ENCODE measurements at regions not wholly inside any gene's neighbourhood (a gene's known extent, or its start where the extent isn't known, plus 50 kb on each side); places are given as distances from the start of the nearest gene placed in this dataset.

- Histone ChIP-seq H3K36me3 (ENCODE audit: control insufficient read depth, insufficient read depth, low read length) (no peaks in the 10 kb centered on the region), H3K27ac (ENCODE audit: low read depth, low read length, severe bottlenecking) (no peak overlapping the region)
- 100% methylated on average over 1 of the region's 2 CpGs; no CpG with 5 or more reads in 1 of the 2 experiments for WGBS, 2 experiments (ENCODE audit: insufficient coverage in 2 of 2)
These were observed 194.3 kb downstream of the ARL4A start for GRCh38 chr7:12881712-12882111.

GRCh38 chr7:12882710-12883109 is 195.3 kb downstream of the ARL4A start:
- H3K9me3 ChIP-seq (ENCODE audit: control insufficient read depth, low read length): no peaks in the 10 kb centered on the region
- H3K4me1 ChIP-seq (ENCODE audit: control insufficient read depth, insufficient read depth, low read length, poor library complexity, severe bottlenecking): peaks cover 11% of the 10 kb centered on the region
- WGBS, 2 experiments (ENCODE audit: insufficient coverage in 2 of 2): 80 to 100% methylated on average over 1 of the region's 1 CpG
- no peak overlapping the region for H3K27ac ChIP-seq (ENCODE audit: low read depth, low read length, severe bottlenecking)
- no peak overlapping the region for H3K4me3 ChIP-seq (ENCODE audit: extremely low read depth, insufficient read depth, low read length, poor library complexity, severe bottlenecking)
- no peaks in the 10 kb centered on the region for H3K36me3 ChIP-seq (ENCODE audit: control insufficient read depth, insufficient read depth, low read length)

More at GRCh38 chr7:12881712-12882111, 194.3 kb downstream of the ARL4A start:
- Histone ChIP-seq H3K9me3 (ENCODE audit: control insufficient read depth, low read length) (no peaks in the 10 kb centered on the region), H3K4me1 (ENCODE audit: control insufficient read depth, insufficient read depth, low read length, poor library complexity, severe bottlenecking) (peaks cover 11% of the 10 kb centered on the region), H3K4me3 (ENCODE audit: extremely low read depth, insufficient read depth, low read length, poor library complexity, severe bottlenecking) (no peak overlapping the region)

- H3K9me3 ChIP-seq (ENCODE audit: control insufficient read depth, low read length): no peaks in the 10 kb centered on the region
- H3K36me3 ChIP-seq (ENCODE audit: control insufficient read depth, insufficient read depth, low read length): no peaks in the 10 kb centered on the region
- 100% methylated on average over 1 of the region's 1 CpG for WGBS, 2 experiments (ENCODE audit: insufficient coverage in 2 of 2)
- no peak overlapping the region for H3K27ac ChIP-seq (ENCODE audit: low read depth, low read length, severe bottlenecking)
- peaks cover 11% of the 10 kb centered on the region for H3K4me1 ChIP-seq (ENCODE audit: control insufficient read depth, insufficient read depth, low read length, poor library complexity, severe bottlenecking)
- H3K4me3 ChIP-seq (ENCODE audit: extremely low read depth, insufficient read depth, low read length, poor library complexity, severe bottlenecking): no peak overlapping the region
These were observed 196.6 kb downstream of the ARL4A start for GRCh38 chr7:12884033-12884432.

GRCh38 chr7:12884856-12885440 is 197.5 kb downstream of the ARL4A start:
- 74 to 84% methylated on average over 2 to 3 of the region's 3 CpGs for WGBS, 2 experiments (ENCODE audit: insufficient coverage in 2 of 2)
- Histone ChIP-seq H3K36me3 (ENCODE audit: control insufficient read depth, insufficient read depth, low read length) (no peaks in the 10 kb centered on the region), H3K4me1 (ENCODE audit: control insufficient read depth, insufficient read depth, low read length, poor library complexity, severe bottlenecking) (peaks cover 11% of the 10 kb centered on the region), H3K9me3 (ENCODE audit: control insufficient read depth, low read length) (no peaks in the 10 kb centered on the region), H3K27ac (ENCODE audit: low read depth, low read length, severe bottlenecking) (no peak overlapping the region), H3K4me3 (ENCODE audit: extremely low read depth, insufficient read depth, low read length, poor library complexity, severe bottlenecking) (no peak overlapping the region)

GRCh38 chr7:12888717-12889116 is 201.3 kb downstream of the ARL4A start:
- 100% methylated on average over 1 of the region's 2 CpGs; no CpG with 5 or more reads in 1 of the 2 experiments for WGBS, 2 experiments (ENCODE audit: insufficient coverage in 2 of 2)

GRCh38 chr7:12889391-12889790 is 202.0 kb downstream of the ARL4A start:
- Histone ChIP-seq H3K4me1 (ENCODE audit: control insufficient read depth, insufficient read depth, low read length, poor library complexity, severe bottlenecking) (peaks cover 11% of the 10 kb centered on the region), H3K36me3 (ENCODE audit: control insufficient read depth, insufficient read depth, low read length) (no peaks in the 10 kb centered on the region), H3K4me3 (ENCODE audit: extremely low read depth, insufficient read depth, low read length, poor library complexity, severe bottlenecking) (no peak overlapping the region), H3K9me3 (ENCODE audit: control insufficient read depth, low read length) (no peaks in the 10 kb centered on the region), H3K27ac (ENCODE audit: low read depth, low read length, severe bottlenecking) (no peak overlapping the region)
- 100% methylated on average over 2 of the region's 4 CpGs; no CpG with 5 or more reads in 1 of the 2 experiments for WGBS, 2 experiments (ENCODE audit: insufficient coverage in 2 of 2)

More at GRCh38 chr7:12888717-12889116, 201.3 kb downstream of the ARL4A start:
- Histone ChIP-seq H3K27ac (ENCODE audit: low read depth, low read length, severe bottlenecking) (no peak overlapping the region), H3K4me1 (ENCODE audit: control insufficient read depth, insufficient read depth, low read length, poor library complexity, severe bottlenecking) (peaks cover 11% of the 10 kb centered on the region), H3K36me3 (ENCODE audit: control insufficient read depth, insufficient read depth, low read length) (no peaks in the 10 kb centered on the region), H3K4me3 (ENCODE audit: extremely low read depth, insufficient read depth, low read length, poor library complexity, severe bottlenecking) (no peak overlapping the region), H3K9me3 (ENCODE audit: control insufficient read depth, low read length) (no peaks in the 10 kb centered on the region)

- Histone ChIP-seq H3K4me3 (ENCODE audit: extremely low read depth, insufficient read depth, low read length, poor library complexity, severe bottlenecking) (no peak overlapping the region), H3K36me3 (ENCODE audit: control insufficient read depth, insufficient read depth, low read length) (no peaks in the 10 kb centered on the region), H3K4me1 (ENCODE audit: control insufficient read depth, insufficient read depth, low read length, poor library complexity, severe bottlenecking) (peaks cover under 1% of the 10 kb centered on the region), H3K9me3 (ENCODE audit: control insufficient read depth, low read length) (no peaks in the 10 kb centered on the region), H3K27ac (ENCODE audit: low read depth, low read length, severe bottlenecking) (no peak overlapping the region)
- 90% methylated on average over 2 of the region's 2 CpGs; no CpG with 5 or more reads in 1 of the 2 experiments for WGBS, 2 experiments (ENCODE audit: insufficient coverage in 2 of 2)
These were observed 203.2 kb downstream of the ARL4A start for GRCh38 chr7:12890586-12890985.

GRCh38 chr7:12893292-12893691 is 205.9 kb downstream of the ARL4A start:
- Histone ChIP-seq H3K9me3 (ENCODE audit: control insufficient read depth, low read length) (no peaks in the 10 kb centered on the region), H3K36me3 (ENCODE audit: control insufficient read depth, insufficient read depth, low read length) (no peaks in the 10 kb centered on the region)
- 100% methylated on average over 1 of the region's 2 CpGs; no CpG with 5 or more reads in 1 of the 2 experiments for WGBS, 2 experiments (ENCODE audit: insufficient coverage in 2 of 2)

GRCh38 chr7:12895296-12895695 is 207.9 kb downstream of the ARL4A start:
- Histone ChIP-seq H3K4me3 (ENCODE audit: extremely low read depth, insufficient read depth, low read length, poor library complexity, severe bottlenecking) (no peak overlapping the region), H3K4me1 (ENCODE audit: control insufficient read depth, insufficient read depth, low read length, poor library complexity, severe bottlenecking) (no peaks in the 10 kb centered on the region), H3K27ac (ENCODE audit: low read depth, low read length, severe bottlenecking) (no peak overlapping the region), H3K9me3 (ENCODE audit: control insufficient read depth, low read length) (no peaks in the 10 kb centered on the region), H3K36me3 (ENCODE audit: control insufficient read depth, insufficient read depth, low read length) (no peaks in the 10 kb centered on the region)
- WGBS, 2 experiments (ENCODE audit: insufficient coverage in 2 of 2): 88 to 92% methylated on average over 2 of the region's 3 CpGs

More at GRCh38 chr7:12893292-12893691, 205.9 kb downstream of the ARL4A start:
- no peaks in the 10 kb centered on the region for H3K4me1 ChIP-seq (ENCODE audit: control insufficient read depth, insufficient read depth, low read length, poor library complexity, severe bottlenecking)
- H3K27ac ChIP-seq (ENCODE audit: low read depth, low read length, severe bottlenecking): no peak overlapping the region
- no peak overlapping the region for H3K4me3 ChIP-seq (ENCODE audit: extremely low read depth, insufficient read depth, low read length, poor library complexity, severe bottlenecking)

- WGBS, 2 experiments (ENCODE audit: insufficient coverage in 2 of 2): no CpG with 5 or more reads among the region's 1 CpG
- Histone ChIP-seq H3K36me3 (ENCODE audit: control insufficient read depth, insufficient read depth, low read length) (no peaks in the 10 kb centered on the region), H3K4me1 (ENCODE audit: control insufficient read depth, insufficient read depth, low read length, poor library complexity, severe bottlenecking) (no peaks in the 10 kb centered on the region), H3K9me3 (ENCODE audit: control insufficient read depth, low read length) (no peaks in the 10 kb centered on the region), H3K4me3 (ENCODE audit: extremely low read depth, insufficient read depth, low read length, poor library complexity, severe bottlenecking) (no peak overlapping the region), H3K27ac (ENCODE audit: low read depth, low read length, severe bottlenecking) (no peak overlapping the region)
These were observed 208.9 kb downstream of the ARL4A start for GRCh38 chr7:12896316-12896715.

- H3K9me3 ChIP-seq (ENCODE audit: control insufficient read depth, low read length): no peaks in the 10 kb centered on the region
- H3K36me3 ChIP-seq (ENCODE audit: control insufficient read depth, insufficient read depth, low read length): no peaks in the 10 kb centered on the region
- H3K27ac ChIP-seq (ENCODE audit: low read depth, low read length, severe bottlenecking): no peak overlapping the region
- H3K4me3 ChIP-seq (ENCODE audit: extremely low read depth, insufficient read depth, low read length, poor library complexity, severe bottlenecking): no peak overlapping the region
- no peaks in the 10 kb centered on the region for H3K4me1 ChIP-seq (ENCODE audit: control insufficient read depth, insufficient read depth, low read length, poor library complexity, severe bottlenecking)
- WGBS, 2 experiments (ENCODE audit: insufficient coverage in 2 of 2): 74 to 86% methylated on average over 2 of the region's 2 CpGs
These were observed 210.6 kb downstream of the ARL4A start for GRCh38 chr7:12898004-12898403.
